SJCRH30 (cell line): ENCODE measurements at regions not wholly inside any gene's neighbourhood (a gene's known extent, or its start where the extent isn't known, plus 50 kb on each side); places are given as distances from the start of the nearest gene placed in this dataset.

Source experiments
- DNase-seq, 2 experiments: peaks; one replicate each; pipeline ENCODE4 v3.0.0-alpha.2; 2015 to 2020
- H3K27ac ChIP-seq: fragments of 250-450 bp; sonication (Bioruptor Pico); 2 replicates; pipeline ENCODE4 v1.5.1; 2020; ENCODE audit warnings: mild to moderate bottlenecking, moderate library complexity
- H3K27me3 ChIP-seq: fragments of 250-450 bp; sonication (Bioruptor Pico); 2 replicates; pipeline ENCODE4 v1.5.1; 2020; ENCODE audit warnings: mild to moderate bottlenecking, moderate library complexity
- H3K36me3 ChIP-seq: fragments of 250-450 bp; sonication (Bioruptor Pico); 2 replicates; pipeline ENCODE4 v1.5.1; 2020; ENCODE audit warnings: mild to moderate bottlenecking, moderate library complexity
- H3K4me1 ChIP-seq: fragments of 250-450 bp; sonication (Bioruptor Pico); 2 replicates; pipeline ENCODE4 v1.5.1; 2020; ENCODE audit warnings: mild to moderate bottlenecking, moderate library complexity
- H3K4me3 ChIP-seq: fragments of 250-450 bp; sonication (Bioruptor Pico); 2 replicates; pipeline ENCODE4 v1.5.1; 2020; ENCODE audit warnings: mild to moderate bottlenecking, moderate library complexity
- H3K9me3 ChIP-seq: fragments of 250-450 bp; sonication (Bioruptor Pico); replicated peaks from 2 replicates; pipeline ENCODE4 v1.5.1; 2020; ENCODE audit warnings: mild to moderate bottlenecking, moderate library complexity

DNA sequence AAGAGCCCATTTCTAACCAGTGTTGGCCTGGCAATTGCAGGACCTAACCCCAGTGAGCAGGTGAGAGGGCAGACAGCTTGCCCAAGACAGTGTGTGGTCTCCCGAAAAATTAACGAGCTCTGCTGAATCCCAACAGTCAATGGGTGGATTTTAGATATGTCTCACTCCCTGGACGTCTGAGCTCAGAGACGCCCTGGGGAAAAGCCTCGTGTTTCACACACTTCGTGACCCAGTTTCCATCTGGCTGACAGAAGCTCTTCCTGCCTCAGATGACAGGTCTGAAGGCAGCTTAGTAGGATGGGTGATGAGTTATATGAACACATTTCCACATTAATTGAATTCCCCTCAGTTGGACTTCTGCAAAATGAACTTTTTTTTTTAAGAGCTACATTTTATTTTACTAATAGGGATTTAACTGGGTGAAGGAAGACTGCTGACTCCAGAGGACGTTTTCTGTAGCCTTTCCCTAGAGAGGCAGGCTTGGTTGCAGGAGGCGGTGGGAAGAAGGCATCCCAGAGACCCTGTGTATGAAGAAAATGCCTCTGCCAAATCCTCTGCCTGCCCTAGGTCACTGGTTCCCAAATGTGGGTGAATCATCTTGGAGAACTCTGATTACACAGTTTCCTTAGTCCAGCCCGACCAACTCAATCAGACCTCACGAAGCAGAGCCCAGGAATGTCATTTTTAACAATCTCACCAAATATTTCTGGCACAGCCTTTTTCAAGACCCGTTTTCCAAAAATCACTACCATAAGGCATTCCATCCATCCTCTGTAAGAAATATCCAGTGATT lies 71.7 kb upstream of the LY86 start:
- DNase-seq: peak in 1 of 2 experiments; percentile 7
- Histone ChIP-seq H3K9me3 (no peaks in the 10 kb centered on the region), H3K4me1 (peaks cover 13% of the 10 kb centered on the region), H3K27ac (no peak overlapping the region), H3K36me3 (no peaks in the 10 kb centered on the region), H3K4me3 (no peak overlapping the region), H3K27me3 (no peaks in the 10 kb centered on the region)

DNA sequence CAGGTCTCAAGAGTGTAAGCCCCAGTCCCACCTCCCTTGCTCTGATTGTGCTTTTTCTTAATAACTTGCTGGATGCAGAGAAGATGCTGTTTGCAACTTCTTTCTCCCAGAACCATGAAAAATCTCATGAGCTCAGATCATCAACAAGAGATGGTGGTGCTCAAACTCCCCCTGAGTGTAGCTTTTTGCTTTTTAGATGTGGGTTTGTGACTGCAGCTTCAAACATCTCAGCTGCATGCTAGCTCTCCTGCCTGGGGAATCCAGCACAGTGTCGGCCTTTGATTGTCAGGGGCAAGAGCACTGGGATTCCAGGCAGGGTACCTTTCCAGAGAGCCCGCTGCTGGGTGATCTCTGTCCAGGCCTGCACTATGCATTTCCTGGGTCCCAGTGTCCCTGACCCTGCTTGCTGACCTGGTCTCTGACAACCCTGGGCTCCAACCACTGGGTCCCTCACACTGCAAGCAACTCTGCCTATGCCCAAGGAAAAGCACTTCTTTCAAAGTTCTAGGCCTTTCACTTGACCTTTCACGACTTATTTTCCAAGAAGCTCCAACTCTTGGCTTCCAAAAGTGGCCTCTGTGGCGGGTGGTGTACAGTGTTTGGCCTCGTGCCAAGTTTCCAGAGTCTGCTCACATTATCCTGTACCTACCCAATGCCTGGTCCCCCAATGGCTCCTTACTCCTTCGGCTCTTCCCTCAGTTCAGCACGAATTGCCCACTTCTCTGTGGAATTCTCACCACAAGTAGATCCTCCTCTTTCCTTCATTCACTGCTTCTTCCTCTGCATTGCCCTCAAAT lies 69.7 kb upstream of the LY86 start:
- H3K27me3 ChIP-seq: no peaks in the 10 kb centered on the region
- no peaks in the 10 kb centered on the region for H3K36me3 ChIP-seq
- peak in 1 of 2 experiments; percentile 17 for DNase-seq
- no peak overlapping the region for H3K27ac ChIP-seq
- H3K4me3 ChIP-seq: no peak overlapping the region
- no peaks in the 10 kb centered on the region for H3K9me3 ChIP-seq
- H3K4me1 ChIP-seq: no peaks in the 10 kb centered on the region

DNA sequence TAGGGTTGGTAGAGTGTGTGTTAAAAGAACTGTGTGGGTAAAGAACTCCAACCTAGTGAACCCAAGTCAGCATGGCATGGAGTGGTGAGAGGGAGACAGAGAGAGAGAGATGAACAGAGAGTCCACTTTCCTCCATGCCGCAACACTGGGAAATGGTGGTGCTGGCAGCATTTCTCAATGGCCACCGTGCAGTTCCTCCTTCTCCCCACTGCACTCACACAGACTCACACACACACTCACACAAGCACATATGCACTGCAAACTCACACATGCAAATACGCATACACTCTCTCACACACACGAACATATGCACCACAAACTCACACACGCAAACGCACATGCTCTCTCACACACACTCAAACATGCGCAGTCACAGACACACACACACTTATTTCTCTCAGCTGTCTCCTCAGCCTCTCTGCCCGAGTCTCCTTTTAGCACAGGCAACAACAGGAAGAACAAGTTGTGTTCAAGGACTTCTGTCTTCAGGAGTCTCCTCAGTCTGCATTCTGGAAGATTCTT lies 66.5 kb upstream of the LY86 start:
- H3K4me1 ChIP-seq: no peaks in the 10 kb centered on the region
- H3K9me3 ChIP-seq: no peaks in the 10 kb centered on the region
- H3K27me3 ChIP-seq: no peaks in the 10 kb centered on the region
- no peak overlapping the region for H3K27ac ChIP-seq
- no peak for DNase-seq
- H3K4me3 ChIP-seq: no peak overlapping the region
- no peaks in the 10 kb centered on the region for H3K36me3 ChIP-seq

DNA sequence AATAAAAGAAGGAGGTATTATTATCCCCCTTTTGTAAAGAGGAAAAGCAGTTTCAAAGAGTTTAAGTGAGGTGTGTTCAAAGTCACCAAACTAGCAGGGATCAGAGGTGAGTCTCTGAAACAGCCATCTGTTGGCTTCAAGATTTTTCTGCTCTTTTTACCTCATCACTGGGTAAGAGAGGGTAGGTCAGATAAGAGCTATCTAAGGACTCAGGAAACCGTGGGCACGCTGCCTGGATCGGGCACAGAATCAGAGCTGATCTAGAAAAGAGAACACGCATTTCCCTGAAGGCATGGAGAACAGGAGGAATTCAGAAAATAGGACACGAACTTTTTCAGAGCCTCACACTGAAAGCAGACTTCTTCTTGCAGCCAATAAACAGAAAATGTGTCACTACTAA lies 65.8 kb upstream of the LY86 start:
- H3K27me3 ChIP-seq: no peaks in the 10 kb centered on the region
- H3K9me3 ChIP-seq: no peaks in the 10 kb centered on the region
- H3K4me3 ChIP-seq: no peak overlapping the region
- no peak overlapping the region for H3K27ac ChIP-seq
- no peaks in the 10 kb centered on the region for H3K4me1 ChIP-seq
- no peaks in the 10 kb centered on the region for H3K36me3 ChIP-seq
- no peak for DNase-seq

DNA sequence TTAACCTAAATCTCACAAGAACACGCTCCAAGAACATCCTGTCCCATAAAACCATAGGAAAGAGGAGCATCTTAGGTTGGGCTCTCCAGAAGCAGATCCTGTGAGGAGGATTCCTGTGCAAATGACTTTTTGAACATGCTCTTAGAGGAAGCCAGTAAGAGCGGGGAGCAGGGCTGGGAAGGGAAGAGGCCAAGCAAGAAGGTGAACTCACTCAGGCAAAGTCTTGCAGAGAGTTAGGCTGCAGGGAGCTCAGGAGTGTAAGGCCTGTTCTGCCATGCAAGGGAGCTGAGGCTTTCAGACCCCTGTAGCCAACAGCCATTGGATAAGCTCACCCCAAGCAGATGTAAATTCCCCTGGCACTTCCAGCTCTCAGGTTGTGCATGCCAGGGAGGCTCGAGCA lies 63.6 kb upstream of the LY86 start:
- no peaks in the 10 kb centered on the region for H3K4me1 ChIP-seq
- DNase-seq: no peak

DNA sequence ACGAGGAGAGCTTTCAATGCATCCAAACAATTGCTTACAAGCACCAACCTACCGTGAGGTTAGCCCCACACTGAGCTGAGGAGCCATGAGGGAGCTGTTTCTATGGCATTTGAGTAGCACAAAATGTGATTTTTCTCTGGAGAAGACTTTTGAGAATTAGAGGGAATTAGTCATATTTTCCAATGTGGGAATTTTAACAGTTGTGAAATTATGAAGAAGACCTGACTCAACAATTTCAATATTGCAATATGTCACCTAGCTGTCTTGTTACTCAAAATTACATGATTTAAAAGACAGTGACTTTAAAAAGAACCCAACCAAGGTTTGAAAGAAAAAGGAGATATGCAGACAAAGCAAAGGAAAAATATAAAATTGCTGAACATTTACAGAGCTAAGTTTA lies 62.6 kb upstream of the LY86 start:
- H3K36me3 ChIP-seq: no peaks in the 10 kb centered on the region
- no peak overlapping the region for H3K4me3 ChIP-seq
- H3K27ac ChIP-seq: no peak overlapping the region
- no peaks in the 10 kb centered on the region for H3K27me3 ChIP-seq
- H3K4me1 ChIP-seq: no peaks in the 10 kb centered on the region
- DNase-seq: no peak
- H3K9me3 ChIP-seq: no peaks in the 10 kb centered on the region

More for the DNA sequence above, 63.6 kb upstream of the LY86 start:
- H3K9me3 ChIP-seq: no peaks in the 10 kb centered on the region
- no peak overlapping the region for H3K4me3 ChIP-seq
- no peak overlapping the region for H3K27ac ChIP-seq
- H3K27me3 ChIP-seq: no peaks in the 10 kb centered on the region
- no peaks in the 10 kb centered on the region for H3K36me3 ChIP-seq

DNA sequence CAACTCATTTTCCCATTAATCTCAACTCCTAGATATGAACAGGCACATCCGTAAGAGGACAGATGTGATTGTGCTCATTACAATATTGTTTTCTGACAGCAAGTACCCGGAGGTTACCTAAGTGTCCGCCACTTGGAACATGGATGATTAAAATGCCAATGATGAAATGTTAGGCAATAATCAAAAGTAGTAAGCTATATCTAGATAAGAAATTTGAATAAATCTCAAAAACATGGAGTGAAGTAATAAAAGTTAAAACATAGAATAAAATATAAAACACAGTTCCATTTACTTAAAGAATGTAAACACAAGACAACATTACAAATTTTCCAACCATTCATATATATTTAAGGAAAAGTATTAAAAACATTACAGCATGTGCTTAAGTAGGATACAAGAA lies 59.2 kb upstream of the LY86 start:
- H3K9me3 ChIP-seq: no peaks in the 10 kb centered on the region
- no peak overlapping the region for H3K4me3 ChIP-seq
- H3K27me3 ChIP-seq: no peaks in the 10 kb centered on the region
- no peaks in the 10 kb centered on the region for H3K4me1 ChIP-seq
- H3K27ac ChIP-seq: no peak overlapping the region
- no peak for DNase-seq
- no peaks in the 10 kb centered on the region for H3K36me3 ChIP-seq

DNA sequence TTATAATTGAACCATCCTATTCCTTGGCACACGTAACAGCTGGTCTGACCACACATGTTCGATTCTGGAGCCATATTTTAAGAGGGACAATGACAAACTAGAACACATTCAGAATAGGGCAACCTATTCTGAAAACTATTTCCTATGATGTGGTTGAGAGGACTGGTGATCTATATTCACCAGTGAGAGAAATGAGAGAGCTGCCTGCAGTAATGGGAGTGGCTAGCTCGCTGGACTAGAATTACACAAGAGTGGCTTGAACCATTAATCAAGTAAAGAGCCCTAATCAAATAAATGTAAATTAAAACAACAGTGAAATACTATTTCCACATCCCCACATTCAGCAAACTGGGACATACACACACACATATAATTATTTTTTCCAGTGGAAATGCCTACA lies 55.3 kb upstream of the LY86 start:
- no peaks in the 10 kb centered on the region for H3K4me1 ChIP-seq
- H3K9me3 ChIP-seq: no peaks in the 10 kb centered on the region
- H3K27me3 ChIP-seq: no peaks in the 10 kb centered on the region
- H3K4me3 ChIP-seq: no peak overlapping the region
- DNase-seq: no peak
- H3K36me3 ChIP-seq: no peaks in the 10 kb centered on the region
- H3K27ac ChIP-seq: no peak overlapping the region

DNA sequence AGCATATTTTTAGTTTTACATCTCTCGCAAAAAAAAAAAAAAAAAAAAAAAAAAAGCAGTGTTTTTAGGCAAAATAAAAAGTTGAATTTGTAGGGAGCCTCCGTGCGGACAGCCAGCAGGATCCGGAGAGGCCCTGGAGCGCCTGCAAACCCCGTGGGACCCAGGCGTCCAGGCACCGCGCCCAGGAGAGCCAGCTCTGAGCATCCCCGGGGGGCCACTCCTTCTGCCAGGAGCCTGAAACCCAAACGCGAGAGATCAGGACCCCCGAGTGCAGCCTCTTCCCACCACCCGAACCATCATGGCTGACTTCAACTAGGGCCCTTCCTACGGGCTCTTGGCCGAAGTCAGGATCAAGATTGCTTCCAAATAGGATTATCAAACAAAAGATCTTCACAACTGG lies 54.1 kb upstream of the LY86 start:
- Histone ChIP-seq H3K27me3 (no peaks in the 10 kb centered on the region), H3K36me3 (no peaks in the 10 kb centered on the region), H3K4me1 (no peaks in the 10 kb centered on the region), H3K9me3 (no peaks in the 10 kb centered on the region), H3K27ac (no peak overlapping the region), H3K4me3 (no peak overlapping the region)
- no peak for DNase-seq

DNA sequence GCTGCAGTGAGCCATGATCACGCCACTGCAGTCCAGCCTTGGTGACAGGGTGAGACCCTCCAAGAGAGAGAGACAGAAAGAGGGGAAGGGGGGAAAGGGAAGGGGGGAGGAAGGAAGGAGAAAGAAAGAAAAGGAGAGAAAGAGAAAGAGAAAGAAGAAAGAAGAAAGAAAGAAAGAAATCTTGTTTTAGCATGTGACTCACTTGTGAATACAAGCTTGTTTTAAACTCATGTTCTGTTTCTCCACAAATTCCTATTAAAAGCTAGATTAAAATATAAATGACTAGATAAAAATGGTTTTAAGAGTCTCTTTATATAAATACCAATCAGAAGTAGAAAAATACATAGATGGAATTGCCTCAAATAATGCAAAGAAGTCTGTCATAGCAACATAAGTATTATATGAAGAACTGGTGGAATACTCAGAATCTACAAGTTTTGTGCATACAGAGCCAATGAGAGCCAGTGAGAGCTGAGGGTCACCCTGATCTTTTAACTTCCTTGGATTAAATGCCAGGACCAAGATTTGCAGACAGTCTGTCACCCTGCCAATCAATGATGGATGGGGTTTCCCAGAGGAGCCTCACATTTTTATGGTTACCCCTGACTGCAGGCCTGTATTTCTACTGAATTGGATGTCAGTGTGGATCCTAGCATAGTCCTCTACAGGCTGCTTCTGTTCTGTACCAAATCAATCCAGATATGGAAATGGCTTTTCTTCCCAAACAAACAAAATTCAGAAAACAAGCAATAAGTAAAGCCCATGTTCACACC lies 50.8 kb upstream of the LY86 start:
- no peak overlapping the region for H3K27ac ChIP-seq
- H3K4me3 ChIP-seq: no peak overlapping the region
- H3K27me3 ChIP-seq: no peaks in the 10 kb centered on the region
- no peak for DNase-seq
- H3K9me3 ChIP-seq: no peaks in the 10 kb centered on the region
- no peaks in the 10 kb centered on the region for H3K4me1 ChIP-seq
- no peaks in the 10 kb centered on the region for H3K36me3 ChIP-seq

DNA sequence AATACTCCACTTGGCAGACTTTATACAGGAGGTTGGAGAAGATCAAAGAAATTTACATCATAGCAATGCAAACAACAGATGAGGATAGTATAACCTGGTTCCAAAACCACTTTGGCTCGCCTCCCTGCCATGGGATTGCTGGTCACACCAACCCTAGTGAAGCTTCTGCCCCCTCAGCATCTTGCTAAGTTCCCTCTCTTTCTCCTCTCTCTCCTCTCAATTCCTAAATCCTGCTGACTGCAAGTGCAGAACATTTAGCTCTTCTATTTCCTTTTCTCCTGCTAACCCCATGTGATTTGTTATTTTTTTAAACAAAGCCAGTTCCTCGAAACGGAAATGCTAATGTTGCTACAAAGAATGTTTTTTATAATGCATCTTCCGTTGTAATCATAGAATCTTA lies 50.3 kb upstream of the LY86 start:
- no peaks in the 10 kb centered on the region for H3K36me3 ChIP-seq
- no peak for DNase-seq
- H3K27me3 ChIP-seq: no peaks in the 10 kb centered on the region
- no peaks in the 10 kb centered on the region for H3K9me3 ChIP-seq
- no peaks in the 10 kb centered on the region for H3K4me1 ChIP-seq
- no peak overlapping the region for H3K4me3 ChIP-seq
- H3K27ac ChIP-seq: no peak overlapping the region
